Heart left ventricle (tissue), 16 donors: ENCODE measurements at regions not wholly inside any gene's neighbourhood (a gene's known extent, or its start where the extent isn't known, plus 50 kb on each side); places are given as distances from the start of the nearest gene placed in this dataset.

Experiments used
- ATAC-seq, 4 donors: fragments of 200-7000 bp; cut with Tn5 transposase; one replicate each; pipeline ENCODE4 v1.9.1; 2020 to 2022; ENCODE audit warnings: moderate library complexity in 4 of 4, mild to moderate bottlenecking in 3 of 4, moderate number of reproducible peaks in 1 of 4
- DNase-seq, 5 donors: peaks; one replicate each; pipeline ENCODE4 v3.0.0-alpha.2; 2020
- H3K27ac ChIP-seq, 12 donors: fragments of 200-600 bp; sonication (generic) in 4 of 12; one replicate each; pipeline versions ENCODE4 v1.5.0 to v1.8.0; 2016 to 2022; ENCODE audit warnings: mild to moderate bottlenecking in 2 of 12
- H3K27me3 ChIP-seq, 9 donors: fragments of 200-600 bp; sonication (generic) in 2 of 9; one replicate each; pipeline versions ENCODE4 v1.5.1 to v1.8.0; 2016 to 2022; ENCODE audit warnings: mild to moderate bottlenecking in 3 of 9
- H3K36me3 ChIP-seq, 9 donors: fragments of 200-600 bp; sonication (generic) in 2 of 9; one replicate each; pipeline versions ENCODE4 v1.5.0 to v1.8.0; 2018 to 2022; ENCODE audit warnings: mild to moderate bottlenecking in 2 of 9
- H3K4me1 ChIP-seq, 12 donors: fragments of 200-600 bp; sonication (generic) in 4 of 12; one replicate each; pipeline versions ENCODE4 v1.5.0 to v1.8.0; 2016 to 2022; ENCODE audit warnings: mild to moderate bottlenecking in 3 of 12
- H3K4me3 ChIP-seq, 12 donors: fragments of 200-600 bp; sonication (generic) in 4 of 12; one replicate each; pipeline versions ENCODE4 v1.5.0 to v1.8.0; 2017 to 2022; ENCODE audit warnings: mild to moderate bottlenecking in 9 of 12, moderate library complexity in 4 of 12
- H3K9me3 ChIP-seq, 12 donors: fragments of 200-600 bp; sonication (generic) in 4 of 12; one replicate each; pipeline versions ENCODE4 v1.5.0 to v1.8.0; 2016 to 2022; ENCODE audit warnings: mild to moderate bottlenecking in 1 of 12
- POLR2A ChIP-seq, 2 donors: fragments of 450-650 bp; IDR thresholded peaks; one replicate each; pipeline ENCODE4 v1.6.1; 2017; ENCODE audit warnings: antibody characterized with exemption in 2 of 2, mild to moderate bottlenecking in 2 of 2, moderate library complexity in 2 of 2
- WGBS, 4 donors: extraction: QIAGEN DNeasy Blood & Tissue Kit in 2 of 4; methylation state at CpG; one replicate each; pipeline versions ENCODE4 v1.1.5 to v1.1.7; 2013 to 2018; 5-methylcytosine and 5-hydroxymethylcytosine counted together
- intact Hi-C, 10 donors: fragments of 100-400 bp; cut with DNase I; formaldehyde crosslinking; loops; one replicate each; pipeline versions ENCODE4 v1.11.1 to v1.14.2; 2022
- TF ChIP-seq, protein P1 (sequence below), 12 donors: fragments of 200-600 bp; sonication (generic) in 4 of 12; IDR thresholded peaks; one replicate each; pipeline versions ENCODE4 v1.5.0 to v1.8.0; 2018 to 2022; ENCODE audit warnings: antibody characterized with exemption in 12 of 12, mild to moderate bottlenecking in 5 of 12
- donor health status: ischemic (EF 13 %, LVEDD 7.1; RV severe dilation, severe dysfunction).
- donor health status: healthy with polysubstance abuse.
- donor health status: DM: no; HTN: yes; CAD: no.
- donor health status: DM: no; HTN: no; CAD: no.
- donor health status: ischemic (EF 25% LVEDD 6.9; RV normal size, moderate dysfunction).
- donor health status: ischemic (EF 25% LVEDD 5.7; RV mildly dilated, moderate dysfunction).
- donor health status: healthy.
- donor health status: DM: yes; HTN: yes; CAD: no.
- donor health status: ischemic (EF 35%, LVEDD 5.7; RV mildly dilated, moderate dysfunction).
- donor health status: nonischemic (EF 11% LVEDD 7.7; RV severe dilation, severe dysfunction).
- donor health status: DM: yes; HTN: yes; CAD: no.
- donor health status: PGD.
- donor health status: ischemic (EF 29% LVEDD 5.4; RV normal size, mild dysfunction).
- donor health status: nonischemic (EF 23%, LVEDD 6.1; RV moderate dilation, normal function).

DNA sequence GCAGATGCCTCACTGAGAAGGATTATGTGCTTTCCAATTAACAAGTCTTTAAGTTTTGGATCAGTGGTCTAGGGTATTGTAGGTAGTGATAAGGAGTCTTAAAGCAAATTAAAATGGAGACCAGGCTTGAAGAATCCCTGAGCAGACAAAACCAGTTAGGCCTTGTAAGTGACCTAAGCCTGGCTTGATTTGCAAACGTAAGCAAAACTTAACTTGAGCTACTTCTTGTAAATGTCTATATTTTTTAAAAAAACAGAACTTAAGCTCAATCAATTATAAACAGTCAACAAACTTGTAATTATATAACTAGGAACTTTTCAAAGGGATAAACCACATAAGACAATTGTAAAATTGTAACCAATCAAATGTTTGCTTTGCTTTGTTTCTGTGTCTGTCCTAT lies 72.7 kb upstream of the NALF2 start:
- no peaks in the 10 kb centered on the region for H3K36me3 ChIP-seq
- H3K27ac ChIP-seq = no peak overlapping the region
- ATAC-seq (no peak), DNase-seq (no peak)
- H3K9me3 ChIP-seq = peaks cover 0 to under 1% (median 0%) of the 10 kb centered on the region in 12 donors
- H3K4me1 ChIP-seq = no peaks in the 10 kb centered on the region
- TF ChIP-seq, protein P1, sequence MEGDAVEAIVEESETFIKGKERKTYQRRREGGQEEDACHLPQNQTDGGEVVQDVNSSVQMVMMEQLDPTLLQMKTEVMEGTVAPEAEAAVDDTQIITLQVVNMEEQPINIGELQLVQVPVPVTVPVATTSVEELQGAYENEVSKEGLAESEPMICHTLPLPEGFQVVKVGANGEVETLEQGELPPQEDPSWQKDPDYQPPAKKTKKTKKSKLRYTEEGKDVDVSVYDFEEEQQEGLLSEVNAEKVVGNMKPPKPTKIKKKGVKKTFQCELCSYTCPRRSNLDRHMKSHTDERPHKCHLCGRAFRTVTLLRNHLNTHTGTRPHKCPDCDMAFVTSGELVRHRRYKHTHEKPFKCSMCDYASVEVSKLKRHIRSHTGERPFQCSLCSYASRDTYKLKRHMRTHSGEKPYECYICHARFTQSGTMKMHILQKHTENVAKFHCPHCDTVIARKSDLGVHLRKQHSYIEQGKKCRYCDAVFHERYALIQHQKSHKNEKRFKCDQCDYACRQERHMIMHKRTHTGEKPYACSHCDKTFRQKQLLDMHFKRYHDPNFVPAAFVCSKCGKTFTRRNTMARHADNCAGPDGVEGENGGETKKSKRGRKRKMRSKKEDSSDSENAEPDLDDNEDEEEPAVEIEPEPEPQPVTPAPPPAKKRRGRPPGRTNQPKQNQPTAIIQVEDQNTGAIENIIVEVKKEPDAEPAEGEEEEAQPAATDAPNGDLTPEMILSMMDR (IDR thresholded peaks at IDR 0.05) = no peak
- no peak for TF ChIP-seq POLR2A (IDR thresholded peaks at IDR 0.05)
- H3K27me3 ChIP-seq = peaks cover 0 to 23% (median 0%) of the 10 kb centered on the region in 9 donors
- no peak overlapping the region for H3K4me3 ChIP-seq
- intact Hi-C loops = no loop called here
- 55 to 73% (median 64%) methylated on average over 1 of the region's 1 CpG for WGBS, 4 donors

DNA sequence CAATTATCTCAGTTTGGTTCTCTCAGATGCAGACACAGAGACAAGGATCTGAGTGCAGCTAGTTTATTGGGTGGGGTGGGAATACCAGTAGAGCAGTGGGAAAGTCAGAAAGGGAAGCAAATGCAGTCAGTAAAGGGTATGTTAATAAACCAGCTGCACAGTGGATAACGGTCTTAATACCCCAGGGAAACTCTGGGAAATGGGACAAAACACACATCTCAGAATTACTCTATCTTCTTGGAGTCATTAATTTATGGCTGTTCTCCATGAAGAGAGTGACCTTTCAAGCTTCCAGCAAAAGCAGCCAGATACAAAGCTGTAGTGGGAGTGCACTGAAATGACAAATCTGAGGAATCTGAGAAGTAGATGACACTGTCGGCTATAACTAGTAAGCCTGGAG lies 73.3 kb upstream of the NALF2 start:
- Histone ChIP-seq H3K27ac (no peak overlapping the region), H3K27me3 (peaks cover 0 to 23% (median 0%) of the 10 kb centered on the region in 9 donors), H3K4me3 (no peak overlapping the region), H3K9me3 (no peaks in the 10 kb centered on the region), H3K36me3 (no peaks in the 10 kb centered on the region), H3K4me1 (no peaks in the 10 kb centered on the region)
- no peak for TF ChIP-seq POLR2A (IDR thresholded peaks at IDR 0.05)
- TF ChIP-seq, protein P1 (IDR thresholded peaks at IDR 0.05) = no peak
- intact Hi-C loops = no loop called here
- ATAC-seq (peak in 3 of 4 donors; percentile 45 to 63 (median 54)), DNase-seq (peak in 1 of 5 donors; percentile 5)
- 40 to 61% (median 59%) methylated on average over 2 of the region's 2 CpGs for WGBS, 4 donors

DNA sequence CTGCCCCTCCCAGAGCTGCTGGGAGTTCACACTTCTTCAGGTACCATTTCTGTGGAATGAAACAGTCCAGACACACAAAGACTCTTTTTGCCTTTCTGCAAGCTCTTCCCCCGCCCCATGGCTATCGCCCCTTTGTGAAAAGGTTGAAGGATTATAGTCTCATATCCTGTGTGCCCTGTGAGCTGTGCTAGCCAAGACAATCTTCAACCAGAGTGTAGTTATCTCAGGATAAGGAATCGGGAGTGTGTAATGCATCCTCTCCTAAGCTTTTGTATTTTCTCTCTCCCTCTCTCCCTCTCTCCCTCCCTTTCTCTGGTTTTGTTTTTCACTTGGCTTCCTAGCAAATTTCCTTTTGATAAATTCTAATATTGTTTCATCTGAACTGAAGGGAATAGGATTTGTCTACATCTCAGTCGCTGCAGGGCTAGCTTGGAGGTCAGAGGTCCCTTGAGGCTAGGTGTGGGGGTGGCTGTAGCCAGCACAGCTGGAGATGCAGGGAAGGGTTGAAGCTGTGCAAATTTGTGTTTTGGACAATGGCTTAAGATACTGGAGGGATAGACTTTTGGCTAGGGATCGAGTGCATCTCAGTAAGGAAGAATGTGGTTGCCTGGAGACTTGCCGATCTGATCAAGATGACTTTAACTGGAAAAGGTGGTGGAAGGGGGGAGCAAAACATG lies 74.6 kb upstream of the NALF2 start:
- TF ChIP-seq, protein P1 (IDR thresholded peaks at IDR 0.05) = no peak
- no peak for TF ChIP-seq POLR2A (IDR thresholded peaks at IDR 0.05)
- H3K9me3 ChIP-seq = no peaks in the 10 kb centered on the region
- WGBS, 4 donors = 39 to 50% (median 47%) methylated on average over 6 of the region's 6 CpGs
- H3K4me3 ChIP-seq = no peak overlapping the region
- H3K4me1 ChIP-seq = no peaks in the 10 kb centered on the region
- ATAC-seq (peak in 3 of 4 donors; percentile 52 to 69 (median 64)), DNase-seq (peak in 3 of 5 donors; percentile 29 to 37 (median 31))
- H3K27ac ChIP-seq = peak overlapping the region in 2 of 12 donors; percentile 24 to 37
- peaks cover 0 to 23% (median 0%) of the 10 kb centered on the region in 9 donors for H3K27me3 ChIP-seq
- intact Hi-C loops = loop anchor here in 6 of 10 donors (5.0 to 10.0 kb wide), 3 partner anchors 605 to 668 kb away; no protein-coding TSS in a partner anchor
- H3K36me3 ChIP-seq = no peaks in the 10 kb centered on the region

DNA sequence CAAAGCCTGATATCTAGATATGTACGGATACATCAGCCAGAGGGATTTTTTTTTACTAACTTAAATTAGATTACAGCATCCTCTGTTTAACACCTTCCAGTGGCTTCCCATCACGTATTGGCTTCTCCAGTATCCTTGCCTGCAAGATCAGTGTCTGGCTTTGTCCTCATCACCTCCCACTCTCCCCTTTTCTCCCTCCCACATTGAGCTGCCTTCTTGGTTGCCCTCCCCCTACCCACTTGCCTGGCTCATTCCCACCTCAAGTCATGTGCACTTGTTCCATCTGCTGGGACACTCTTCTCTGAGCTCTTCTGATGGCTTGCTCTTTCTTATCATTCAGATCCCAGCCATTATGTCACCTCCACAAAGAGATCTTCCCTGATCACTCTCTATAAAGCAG lies 75.9 kb upstream of the NALF2 start:
- intact Hi-C loops = loop anchor here in 6 of 10 donors (5.0 to 10.0 kb wide), 3 partner anchors 607 to 669 kb away; no protein-coding TSS in a partner anchor
- Histone ChIP-seq H3K27me3 (peaks cover 0 to 23% (median 0%) of the 10 kb centered on the region in 9 donors), H3K4me3 (no peak overlapping the region), H3K36me3 (no peaks in the 10 kb centered on the region), H3K4me1 (no peaks in the 10 kb centered on the region), H3K9me3 (no peaks in the 10 kb centered on the region), H3K27ac (no peak overlapping the region)
- TF ChIP-seq, protein P1 (IDR thresholded peaks at IDR 0.05) = no peak
- no peak for TF ChIP-seq POLR2A (IDR thresholded peaks at IDR 0.05)
- no peak for DNase-seq
- no peak for ATAC-seq
- WGBS, 4 donors = 48 to 66% (median 58%) methylated on average over 2 of the region's 2 CpGs
